K562 (cell line): ENCODE measurements at regions not wholly inside any gene's neighbourhood (a gene's known extent, or its start where the extent isn't known, plus 50 kb on each side); places are given as distances from the start of the nearest gene placed in this dataset.

Experiments
- ATAC-seq: fragments of 200-7000 bp; cut with Tn5 transposase; 3 replicates; pipeline ENCODE4 v1.9.1; 2020; ENCODE audit warnings: moderate library complexity
- BruUV-seq: library from RNA; stranded (reverse); fragments of 400-500 nt; replicated peaks from 2 replicates; lab custom pipeline; 2021; lab: Mats Ljungman, UMichigan
- CTCF ChIA-PET: fragments of 300-600 bp; formaldehyde crosslinking; extraction: SDS; loops from one replicate; lab custom pipeline; 2021; ENCODE audit warnings: low intra/inter-chr PET ratio; lab: Yijun Ruan, JAX
- POLR2A ChIA-PET: fragments of 300-600, 350-650 bp; sonication (Branson Sonifier 250); formaldehyde crosslinking; extraction: SDS; loops from one replicate; lab custom pipeline; 2021; ENCODE audit warnings: antibody characterized with exemption, inconsistent platforms; lab: Yijun Ruan, JAX
- DNase-seq, 4 experiments: peaks; one replicate each; pipeline versions ENCODE4 v3.0.0 to v3.0.0-alpha.2; 2011 to 2018; ENCODE audit warnings: low spot score in 3 of 4, mixed read lengths in 3 of 4; ENCODE audit errors: extremely low read depth in 1 of 4
- FAIRE-seq: peaks from 2 replicates; lab custom pipeline; 2011; peaks lifted over from hg19 to GRCh38; lab: Jason Lieb, UNC
- H2AFZ ChIP-seq: 2 replicates; pipeline ENCODE4 v1.6.0; 2011; ENCODE audit warnings: low read depth, low read length, control low read depth, inconsistent platforms
- H3K27ac ChIP-seq: fragments of 200-600 bp; 3 replicates; pipeline ENCODE4 v1.8.0; 2011; ENCODE audit warnings: low read depth, mild to moderate bottlenecking, control low read depth, inconsistent platforms, low read length, moderate library complexity, mixed read lengths; ENCODE audit errors: extremely low read depth
- H3K27me3 ChIP-seq, 2 experiments: fragments of 300-600 bp in 1 of 2; 2 replicates in 1 of 2; 3 replicates in 1 of 2; pipeline versions ENCODE4 v1.6.0 to v1.8.0; 2011; ENCODE audit warnings: inconsistent platforms in 2 of 2, low read length in 2 of 2, mild to moderate bottlenecking in 1 of 2, mixed read lengths in 1 of 2, moderate library complexity in 1 of 2; ENCODE audit not compliant: control insufficient read depth in 2 of 2, insufficient read depth in 2 of 2
- H3K36me3 ChIP-seq: fragments of 300-600 bp; 3 replicates; pipeline ENCODE4 v1.8.0; 2011; ENCODE audit warnings: mild to moderate bottlenecking, low read length, inconsistent platforms; ENCODE audit not compliant: control insufficient read depth, insufficient read depth
- H3K4me1 ChIP-seq, 2 experiments: fragments of 200-600 bp in 1 of 2; replicated peaks in 1 of 2; 2 replicates in 1 of 2; 3 replicates in 1 of 2; pipeline versions ENCODE4 v1.5.1 to v1.8.0; 2011; ENCODE audit warnings: inconsistent platforms in 2 of 2, low read length in 2 of 2, mild to moderate bottlenecking in 1 of 2, mixed read lengths in 1 of 2, moderate library complexity in 1 of 2; ENCODE audit not compliant: control insufficient read depth in 2 of 2, insufficient read depth in 2 of 2
- H3K4me2 ChIP-seq: 2 replicates; pipeline ENCODE4 v1.6.1; 2011; ENCODE audit warnings: low read length, control low read depth, inconsistent platforms, mixed read lengths; ENCODE audit not compliant: insufficient read depth
- H3K4me3 ChIP-seq: fragments of 200-600 bp; sonication (generic), shearing (Covaris generic); 2 replicates; pipeline ENCODE4 v1.5.1; 2016; ENCODE audit warnings: control low read depth, inconsistent platforms
- H3K79me2 ChIP-seq: fragments of 200-600 bp; 3 replicates; pipeline ENCODE4 v1.8.0; 2011; ENCODE audit warnings: low read length, inconsistent platforms; ENCODE audit not compliant: control insufficient read depth, insufficient read depth
- H3K9ac ChIP-seq, 2 experiments: 2 replicates each; pipeline versions ENCODE4 v1.6.0 to v1.6.1; 2011; ENCODE audit warnings: low read depth in 2 of 2, low read length in 2 of 2, control low read depth in 1 of 2, inconsistent platforms in 1 of 2, mild to moderate bottlenecking in 1 of 2, mixed read lengths in 1 of 2; ENCODE audit not compliant: insufficient read depth in 1 of 2
- H3K9me1 ChIP-seq: one replicate; pipeline ENCODE4 v1.6.0; 2011; ENCODE audit warnings: inconsistent platforms, mild to moderate bottlenecking, low read length, moderate library complexity; ENCODE audit not compliant: control insufficient read depth, insufficient read depth
- H3K9me3 ChIP-seq: replicated peaks from 2 replicates; pipeline ENCODE4 v1.5.1; 2011; ENCODE audit warnings: low read depth, low read length, inconsistent platforms; ENCODE audit not compliant: control insufficient read depth, insufficient read depth
- H4K20me1 ChIP-seq: replicated peaks from 2 replicates; pipeline ENCODE4 v1.6.1; 2011; ENCODE audit warnings: low read length, inconsistent platforms, mixed read lengths; ENCODE audit not compliant: control insufficient read depth, insufficient read depth
- CREB1 ChIP-seq, 2 experiments: sonication (generic) in 1 of 2; formaldehyde crosslinking in 1 of 2; IDR thresholded peaks; 2 replicates each; pipeline versions ENCODE4 v1.6.1 to v1.8.0; 2012 to 2022; ENCODE audit warnings: inconsistent platforms in 1 of 2, mild to moderate bottlenecking in 1 of 2, missing genetic modification reagents in 1 of 2, moderate library complexity in 1 of 2
- ID3 ChIP-seq, 2 experiments: fragments of 250-450 bp in 1 of 2; fragments of 450-650 bp in 1 of 2; sonication (Bioruptor Pico) in 1 of 2; IDR thresholded peaks; 2 replicates each; pipeline versions ENCODE4 v1.6.1 to v1.8.0; 2016 to 2021; ENCODE audit warnings: mild to moderate bottlenecking in 2 of 2, moderate library complexity in 2 of 2, missing compliant biosample characterization in 1 of 2, missing genetic modification characterization in 1 of 2
- NFE2L1 ChIP-seq: fragments of 450-650 bp; IDR thresholded peaks from 2 replicates; pipeline ENCODE4 v1.6.1; 2016; ENCODE audit warnings: missing genetic modification characterization, low read depth, mild to moderate bottlenecking, missing compliant biosample characterization, moderate library complexity, borderline replicate concordance
- NFYB ChIP-seq: IDR thresholded peaks from 2 replicates; pipeline ENCODE4 v1.6.1; 2011; ENCODE audit warnings: mild to moderate bottlenecking, moderate library complexity; ENCODE audit not compliant: insufficient read length; ENCODE audit errors: extremely low read depth
- SOX6 ChIP-seq: fragments of 450-650 bp; IDR thresholded peaks from 2 replicates; pipeline ENCODE4 v1.6.1; 2014; ENCODE audit warnings: mild to moderate bottlenecking
- ZNF431 ChIP-seq: sonication (generic); formaldehyde crosslinking; IDR thresholded peaks from 2 replicates; pipeline ENCODE4 v1.8.0; 2022; ENCODE audit warnings: mild to moderate bottlenecking, missing genetic modification reagents
- WGBS: fragments of 100-300 bp; shearing (Covaris generic); methylation state at CpG from one replicate; pipeline ENCODE4 v1.1.6; 2016; ENCODE audit warnings: low coverage, mixed read lengths; ENCODE audit not compliant: insufficient coverage; ENCODE audit errors: missing lambda C conversion rate; 5-methylcytosine and 5-hydroxymethylcytosine counted together
- in situ Hi-C: fragments of 300-500 bp; cut with MboI; formaldehyde crosslinking; loops from 4 replicates; pipeline ENCODE4 v1.15.0; 2018; ENCODE audit warnings: inconsistent platforms, mixed read lengths
- intact Hi-C: fragments of 100-400 bp; cut with micrococcal nuclease; formaldehyde crosslinking; loops from 2 replicates; pipeline ENCODE4 v1.14.2; 2022
- TF ChIP-seq, protein P1 (sequence below): fragments of 450-650 bp; IDR thresholded peaks from 2 replicates; pipeline ENCODE4 v1.6.1; 2014; ENCODE audit warnings: low read depth, mild to moderate bottlenecking, moderate library complexity, borderline replicate concordance

DNA sequence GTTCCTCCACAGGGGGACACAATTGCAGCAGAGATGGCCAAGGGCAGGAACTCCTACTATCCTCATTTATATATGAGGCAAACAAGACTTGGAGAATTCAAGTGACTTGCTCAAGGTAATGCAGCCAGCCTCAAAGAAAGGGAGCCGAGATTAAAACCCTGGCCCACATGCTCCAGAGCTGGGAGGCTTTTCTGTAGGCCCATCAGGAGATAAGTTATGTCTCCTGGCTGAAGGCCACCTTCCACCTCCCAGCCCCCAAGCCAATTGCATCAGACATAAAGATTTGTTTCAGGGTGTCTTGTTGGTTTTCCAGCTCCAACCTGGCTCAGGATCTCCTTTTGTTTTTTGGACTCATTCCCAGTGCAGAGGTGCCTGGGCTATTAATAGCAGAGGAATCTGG lies 59.5 kb downstream of the SMIM38 start:
- Histone ChIP-seq H3K9ac (no peak overlapping the region), H3K36me3 (no peaks in the 10 kb centered on the region), H3K27ac (no peak overlapping the region), H4K20me1 (peaks cover 5% of the 10 kb centered on the region; the same call in 1 of the 2 replicates), H3K27me3 (peaks cover 2 to 42% of the 10 kb centered on the region in 2 experiments; a peak in 4 of 5 replicates), H3K79me2 (no peaks in the 10 kb centered on the region), H3K4me3 (no peak overlapping the region)
- in situ Hi-C loops (no loop called here), intact Hi-C loops (loop anchor here (10.0 kb wide), 1 partner anchor 80 kb away; no protein-coding TSS in a partner anchor)
- 0% methylated on average over 1 of the region's 1 CpG for WGBS
- DNase-seq: no peak
- POLR2A ChIA-PET: no interaction called here
- TF ChIP-seq SOX6 (no peak), CREB1 (IDR thresholded peaks at IDR 0.05) (no peak), CREB1 (CRISPR knock-in tag; IDR thresholded peaks at IDR 0.05) (no peak), NFYB (no peak), ID3 (CRISPR knock-in tag; IDR thresholded peaks at IDR 0.05) (no peak), ID3 (tag; IDR thresholded peaks at IDR 0.05) (no peak), ZNF431 (CRISPR knock-in tag) (no peak), NFE2L1 (no peak)
- TF ChIP-seq, protein P1, sequence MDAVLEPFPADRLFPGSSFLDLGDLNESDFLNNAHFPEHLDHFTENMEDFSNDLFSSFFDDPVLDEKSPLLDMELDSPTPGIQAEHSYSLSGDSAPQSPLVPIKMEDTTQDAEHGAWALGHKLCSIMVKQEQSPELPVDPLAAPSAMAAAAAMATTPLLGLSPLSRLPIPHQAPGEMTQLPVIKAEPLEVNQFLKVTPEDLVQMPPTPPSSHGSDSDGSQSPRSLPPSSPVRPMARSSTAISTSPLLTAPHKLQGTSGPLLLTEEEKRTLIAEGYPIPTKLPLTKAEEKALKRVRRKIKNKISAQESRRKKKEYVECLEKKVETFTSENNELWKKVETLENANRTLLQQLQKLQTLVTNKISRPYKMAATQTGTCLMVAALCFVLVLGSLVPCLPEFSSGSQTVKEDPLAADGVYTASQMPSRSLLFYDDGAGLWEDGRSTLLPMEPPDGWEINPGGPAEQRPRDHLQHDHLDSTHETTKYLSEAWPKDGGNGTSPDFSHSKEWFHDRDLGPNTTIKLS: no peak
- TF ChIP-seq, all 486 proteins: peak for 0
- BruUV-seq: no TSS peak
- CTCF ChIA-PET: no interaction called here
- Histone ChIP-seq H3K4me1 (peaks cover 9 to 15% of the 10 kb centered on the region in 2 experiments), H2AFZ (no peak overlapping the region), H3K9me1 (no peaks in the 10 kb centered on the region), H3K9me3 (no peaks in the 10 kb centered on the region), H3K4me2 (no peak overlapping the region)
- FAIRE-seq (no peak), ATAC-seq (no peak)
